ENCODE measurements at regions not wholly inside any gene's neighbourhood (a gene's known extent, or its start where the extent isn't known, plus 50 kb on each side); places are given as distances from the start of the nearest gene placed in this dataset.
"Not testable (repeated sequence)": the region's sequence is repeated elsewhere in the genome, so short reads cannot be mapped to it uniquely, and the experiment has no call there.

DNA sequence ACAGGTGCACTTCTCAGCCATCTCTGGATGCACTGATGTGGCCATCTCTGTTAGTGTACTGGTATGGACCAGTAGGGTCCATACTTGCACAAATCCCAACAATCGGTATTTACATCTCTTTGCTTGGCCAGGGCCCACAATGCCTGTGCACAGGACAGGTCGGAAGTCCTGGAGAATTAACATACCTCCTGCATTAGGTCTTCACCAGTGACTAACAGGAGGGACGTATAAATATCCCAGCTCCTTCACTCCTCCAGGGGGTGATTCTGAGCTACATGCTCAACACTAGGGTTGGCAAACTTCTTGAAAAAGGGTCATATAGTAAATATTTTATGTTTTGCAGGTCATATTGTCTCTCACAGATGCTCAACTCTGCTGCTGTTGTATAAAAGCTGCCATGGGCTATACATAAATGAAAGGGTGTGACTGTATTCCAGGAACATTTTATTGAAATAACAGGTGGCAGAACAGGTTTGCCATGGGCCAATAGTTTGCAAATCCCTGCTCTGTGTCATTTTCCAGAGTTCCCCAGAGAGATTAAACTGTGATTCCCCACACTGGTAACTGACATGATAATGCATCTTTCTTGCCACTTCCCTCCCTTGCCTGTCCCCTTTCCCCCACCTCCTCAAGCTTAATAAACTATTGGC is 141.3 kb downstream of the NPIPA5 start:
- H3K27me3 ChIP-seq (ENCODE audit: control insufficient read depth, insufficient read depth, low read length); DNase-seq; H3K9me3 ChIP-seq (ENCODE audit: control insufficient read depth in 2 of 3, insufficient read depth in 1 of 3, low read length in 3 of 3); H3K27ac ChIP-seq (ENCODE audit: low read depth in 2 of 2, low read length in 2 of 2); H3K36me3 ChIP-seq (ENCODE audit: control insufficient read depth in 2 of 3, insufficient read depth in 3 of 3, low read length in 3 of 3); FAIRE-seq; H3K9ac ChIP-seq (ENCODE audit: low read length in 3 of 3); H3K4me1 ChIP-seq (ENCODE audit: control insufficient read depth in 2 of 3, insufficient read depth in 2 of 3, low read depth in 1 of 3, low read length in 3 of 3); H3K4me3 ChIP-seq (ENCODE audit: low read length in 3 of 3); intact Hi-C loops (cut with DNase I): not testable (repeated sequence)

DNA sequence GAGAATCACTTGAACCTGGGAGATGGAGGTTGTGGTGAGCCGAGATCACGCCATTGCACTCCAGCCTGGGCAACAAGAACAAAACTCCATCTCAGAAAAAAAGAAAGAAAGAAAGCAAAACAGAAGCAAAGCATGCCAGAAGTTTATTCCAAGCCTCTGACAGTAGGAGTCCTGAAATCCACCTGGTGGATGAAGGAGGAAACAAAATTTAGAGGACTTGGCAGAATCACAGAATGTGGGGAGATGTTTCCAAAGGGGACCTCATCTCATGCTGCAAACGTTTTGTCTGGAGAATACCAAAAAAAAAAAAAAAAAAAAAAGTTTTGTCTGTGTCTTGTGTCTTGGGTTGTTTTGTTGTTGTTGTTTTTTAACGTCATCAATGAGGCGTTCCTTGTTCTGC is 141.1 kb upstream of the RRN3 start:
- H3K9ac ChIP-seq (ENCODE audit: low read length in 3 of 3); H3K4me3 ChIP-seq (ENCODE audit: low read length in 3 of 3); H3K9me3 ChIP-seq (ENCODE audit: control insufficient read depth in 2 of 3, insufficient read depth in 1 of 3, low read length in 3 of 3); H3K27me3 ChIP-seq (ENCODE audit: control insufficient read depth, insufficient read depth, low read length); FAIRE-seq; H3K4me1 ChIP-seq (ENCODE audit: control insufficient read depth in 2 of 3, insufficient read depth in 2 of 3, low read depth in 1 of 3, low read length in 3 of 3); H3K36me3 ChIP-seq (ENCODE audit: control insufficient read depth in 2 of 3, insufficient read depth in 3 of 3, low read length in 3 of 3); intact Hi-C loops (cut with DNase I); H3K27ac ChIP-seq (ENCODE audit: low read depth in 2 of 2, low read length in 2 of 2); DNase-seq: not testable (repeated sequence)

DNA sequence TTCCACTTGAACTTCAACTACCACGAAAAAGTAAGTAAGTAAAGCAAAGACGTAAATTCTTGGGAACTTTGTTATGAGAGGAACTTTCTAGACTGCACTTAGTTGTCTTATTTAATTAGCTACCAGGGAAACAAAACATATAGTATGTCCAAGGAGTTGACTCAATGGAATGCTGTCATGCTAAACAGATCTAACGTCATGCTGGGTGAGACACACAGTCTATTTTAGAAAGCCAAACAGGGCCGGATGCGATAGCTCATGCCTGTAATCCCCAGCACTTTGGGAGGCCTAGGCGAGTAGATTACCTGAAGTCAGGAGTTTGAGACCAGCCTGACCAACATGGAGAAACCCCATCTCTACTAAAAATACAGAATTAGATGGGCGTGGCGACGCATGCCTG is 140.6 kb upstream of the RRN3 start:
- H3K9ac ChIP-seq (ENCODE audit: low read length in 3 of 3); H3K36me3 ChIP-seq (ENCODE audit: control insufficient read depth in 2 of 3, insufficient read depth in 3 of 3, low read length in 3 of 3); H3K27ac ChIP-seq (ENCODE audit: low read depth in 2 of 2, low read length in 2 of 2); H3K9me3 ChIP-seq (ENCODE audit: control insufficient read depth in 2 of 3, insufficient read depth in 1 of 3, low read length in 3 of 3); DNase-seq; H3K4me1 ChIP-seq (ENCODE audit: control insufficient read depth in 2 of 3, insufficient read depth in 2 of 3, low read depth in 1 of 3, low read length in 3 of 3); FAIRE-seq; H3K4me3 ChIP-seq (ENCODE audit: low read length in 3 of 3); intact Hi-C loops (cut with DNase I); H3K27me3 ChIP-seq (ENCODE audit: control insufficient read depth, insufficient read depth, low read length): not testable (repeated sequence)

DNA sequence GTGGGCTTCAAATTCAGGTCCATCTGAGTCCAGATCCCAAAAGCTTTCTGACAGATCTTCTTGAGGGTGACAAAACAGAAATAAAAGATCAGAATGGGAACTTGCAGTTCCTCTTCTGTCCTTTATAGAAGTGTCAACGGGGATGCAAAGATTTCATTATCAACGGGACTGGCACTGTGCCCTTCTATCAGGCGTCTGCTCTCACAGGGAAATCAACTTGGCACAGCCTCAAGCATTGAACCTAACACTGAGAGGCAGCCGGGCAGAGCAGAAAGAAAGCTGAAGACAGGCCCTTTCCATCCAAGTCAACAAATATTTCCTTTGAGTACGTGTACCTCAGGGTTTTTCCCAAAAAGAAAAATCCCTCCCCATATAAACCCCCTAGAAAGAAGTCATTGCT is 136.4 kb upstream of the RRN3 start:
- H3K9me3 ChIP-seq (ENCODE audit: control insufficient read depth in 2 of 3, insufficient read depth in 1 of 3, low read length in 3 of 3); intact Hi-C loops (cut with DNase I); H3K27ac ChIP-seq (ENCODE audit: low read depth in 2 of 2, low read length in 2 of 2); H3K4me3 ChIP-seq (ENCODE audit: low read length in 3 of 3); FAIRE-seq; H3K36me3 ChIP-seq (ENCODE audit: control insufficient read depth in 2 of 3, insufficient read depth in 3 of 3, low read length in 3 of 3); H3K27me3 ChIP-seq (ENCODE audit: control insufficient read depth, insufficient read depth, low read length); H3K4me1 ChIP-seq (ENCODE audit: control insufficient read depth in 2 of 3, insufficient read depth in 2 of 3, low read depth in 1 of 3, low read length in 3 of 3); H3K9ac ChIP-seq (ENCODE audit: low read length in 3 of 3); DNase-seq: not testable (repeated sequence)

DNA sequence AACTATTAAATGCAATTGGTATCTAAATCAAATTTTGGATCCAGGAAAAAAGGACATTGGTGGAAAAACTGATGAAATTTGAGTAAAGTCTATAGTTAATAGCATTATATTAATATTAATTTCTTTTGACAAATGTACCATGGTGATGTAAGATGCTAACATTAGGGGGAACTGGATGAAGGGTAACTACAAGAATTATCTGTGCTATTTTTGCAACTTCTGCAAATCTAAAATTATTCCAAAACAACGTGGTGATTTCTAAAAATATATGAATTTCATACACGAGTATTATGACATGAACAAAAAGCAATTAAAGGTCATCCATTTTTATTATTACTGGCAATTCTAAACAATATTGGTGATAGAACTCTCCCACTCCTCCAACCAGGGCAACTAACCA is 135.6 kb upstream of the RRN3 start:
- intact Hi-C loops (cut with DNase I); FAIRE-seq; H3K9ac ChIP-seq (ENCODE audit: low read length in 3 of 3); H3K4me3 ChIP-seq (ENCODE audit: low read length in 3 of 3); H3K36me3 ChIP-seq (ENCODE audit: control insufficient read depth in 2 of 3, insufficient read depth in 3 of 3, low read length in 3 of 3); H3K27ac ChIP-seq (ENCODE audit: low read depth in 2 of 2, low read length in 2 of 2); H3K4me1 ChIP-seq (ENCODE audit: control insufficient read depth in 2 of 3, insufficient read depth in 2 of 3, low read depth in 1 of 3, low read length in 3 of 3); H3K27me3 ChIP-seq (ENCODE audit: control insufficient read depth, insufficient read depth, low read length); DNase-seq; H3K9me3 ChIP-seq (ENCODE audit: control insufficient read depth in 2 of 3, insufficient read depth in 1 of 3, low read length in 3 of 3): not testable (repeated sequence)

GRCh38 chr16:15224651-15225050 is 130.6 kb upstream of the RRN3 start:
- DNase-seq; FAIRE-seq; H3K9ac ChIP-seq (ENCODE audit: low read length in 3 of 3); intact Hi-C loops (cut with DNase I); H3K27ac ChIP-seq (ENCODE audit: low read depth in 2 of 2, low read length in 2 of 2); H3K36me3 ChIP-seq (ENCODE audit: control insufficient read depth in 2 of 3, insufficient read depth in 3 of 3, low read length in 3 of 3); H3K4me1 ChIP-seq (ENCODE audit: control insufficient read depth in 2 of 3, insufficient read depth in 2 of 3, low read depth in 1 of 3, low read length in 3 of 3); H3K9me3 ChIP-seq (ENCODE audit: control insufficient read depth in 2 of 3, insufficient read depth in 1 of 3, low read length in 3 of 3); H3K4me3 ChIP-seq (ENCODE audit: low read length in 3 of 3); H3K27me3 ChIP-seq (ENCODE audit: control insufficient read depth, insufficient read depth, low read length): not testable (repeated sequence)

GRCh38 chr16:15223398-15223797 is 129.3 kb upstream of the RRN3 start:
- H3K27me3 ChIP-seq (ENCODE audit: control insufficient read depth, insufficient read depth, low read length); H3K4me3 ChIP-seq (ENCODE audit: low read length in 3 of 3); DNase-seq; H3K27ac ChIP-seq (ENCODE audit: low read depth in 2 of 2, low read length in 2 of 2); FAIRE-seq; intact Hi-C loops (cut with DNase I); H3K9me3 ChIP-seq (ENCODE audit: control insufficient read depth in 2 of 3, insufficient read depth in 1 of 3, low read length in 3 of 3); H3K9ac ChIP-seq (ENCODE audit: low read length in 3 of 3); H3K4me1 ChIP-seq (ENCODE audit: control insufficient read depth in 2 of 3, insufficient read depth in 2 of 3, low read depth in 1 of 3, low read length in 3 of 3); H3K36me3 ChIP-seq (ENCODE audit: control insufficient read depth in 2 of 3, insufficient read depth in 3 of 3, low read length in 3 of 3): not testable (repeated sequence)

DNA sequence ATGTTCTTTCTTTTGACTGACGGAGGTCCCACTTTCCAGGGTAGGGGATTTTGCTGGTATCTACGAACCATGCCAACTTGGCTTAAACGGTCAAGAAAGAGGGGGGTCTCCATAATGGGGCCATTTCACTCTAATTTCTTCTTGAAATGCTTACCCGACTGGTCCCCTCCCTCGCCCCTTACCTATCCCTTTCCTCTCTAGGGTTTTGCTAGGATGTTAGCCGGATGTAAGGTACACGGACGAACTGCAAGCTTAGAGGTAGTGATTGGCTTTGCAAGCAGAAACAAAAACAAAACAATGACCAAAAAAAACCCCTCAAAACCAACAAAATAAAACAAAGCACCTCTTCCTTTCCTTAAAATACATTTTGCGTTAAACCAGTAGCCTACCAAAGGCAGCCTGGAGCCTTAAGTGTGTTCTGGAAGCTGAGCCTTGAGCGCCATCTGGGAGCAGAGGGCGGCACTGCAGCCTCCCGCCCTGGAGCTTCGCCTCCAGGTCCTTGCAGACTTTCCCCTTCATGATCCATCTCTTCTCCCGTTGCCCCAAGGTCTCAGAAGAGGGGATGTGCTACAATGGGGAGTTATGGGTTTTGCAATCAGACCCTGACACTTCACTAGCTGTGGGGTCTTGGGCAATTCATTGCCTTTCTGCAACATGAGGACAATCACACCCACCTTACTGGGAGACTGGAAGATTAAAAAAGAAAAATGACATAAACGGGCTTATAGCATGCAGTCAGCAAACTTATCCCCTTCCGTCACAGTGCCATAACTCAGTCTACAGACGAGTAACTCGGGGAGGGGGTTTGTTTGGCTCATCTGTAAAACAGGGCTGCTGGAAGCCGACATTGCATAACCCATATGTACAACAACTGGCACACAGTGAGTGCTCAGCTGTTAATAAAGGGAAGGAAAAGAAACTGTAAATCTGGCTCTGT is 125.9 kb upstream of the RRN3 start:
- H3K27ac ChIP-seq (ENCODE audit: low read depth in 2 of 2, low read length in 2 of 2); FAIRE-seq; H3K4me3 ChIP-seq (ENCODE audit: low read length in 3 of 3); H3K9me3 ChIP-seq (ENCODE audit: control insufficient read depth in 2 of 3, insufficient read depth in 1 of 3, low read length in 3 of 3); intact Hi-C loops (cut with DNase I); H3K36me3 ChIP-seq (ENCODE audit: control insufficient read depth in 2 of 3, insufficient read depth in 3 of 3, low read length in 3 of 3); H3K27me3 ChIP-seq (ENCODE audit: control insufficient read depth, insufficient read depth, low read length); H3K9ac ChIP-seq (ENCODE audit: low read length in 3 of 3); H3K4me1 ChIP-seq (ENCODE audit: control insufficient read depth in 2 of 3, insufficient read depth in 2 of 3, low read depth in 1 of 3, low read length in 3 of 3): not testable (repeated sequence)
- DNase-seq, result peak in 3 of 5 donors; percentile 0 to 28 (median 10)
